Suprapubic skin (tissue), 3 donors: ENCODE measurements at regions not wholly inside any gene's neighbourhood (a gene's known extent, or its start where the extent isn't known, plus 50 kb on each side); places are given as distances from the start of the nearest gene placed in this dataset.

Experiments used
- CTCF ChIP-seq, 2 donors: fragments of 200-600 bp in 1 of 2; fragments of 450-650 bp in 1 of 2; sonication (generic) in 1 of 2; IDR thresholded peaks; one replicate each; pipeline ENCODE4 v1.5.1; 2016 to 2019; ENCODE audit warnings: antibody characterized with exemption in 2 of 2, mild to moderate bottlenecking in 1 of 2, moderate library complexity in 1 of 2
- POLR2A ChIP-seq, 2 donors: fragments of 450-650 bp; IDR thresholded peaks; one replicate each; pipeline ENCODE4 v1.6.1; 2017; ENCODE audit warnings: antibody characterized with exemption in 2 of 2, mild to moderate bottlenecking in 2 of 2, moderate library complexity in 2 of 2

DNA sequence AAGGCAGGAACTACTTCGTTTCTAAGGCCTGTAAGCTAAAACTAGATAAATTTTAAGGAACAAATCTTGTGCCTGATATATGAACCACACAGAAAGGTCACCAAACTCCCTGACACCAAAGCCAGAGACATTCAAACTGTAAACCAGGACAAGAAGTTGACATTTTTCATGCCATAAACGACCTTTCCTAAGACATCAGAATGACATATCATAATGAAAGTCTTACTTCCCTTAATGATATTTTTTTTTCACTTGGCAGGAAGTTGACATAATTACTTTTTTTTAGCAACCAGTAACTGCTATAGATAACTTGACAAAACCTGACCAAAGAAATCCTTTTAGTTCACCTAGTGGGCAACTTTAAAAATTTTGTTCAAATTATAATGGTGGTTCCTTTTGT is 231.5 kb upstream of the AGTR2 start:
- TF ChIP-seq POLR2A (IDR thresholded peaks at IDR 0.05) (no peak), CTCF (IDR thresholded peaks at IDR 0.05) (no peak)
